HG03520 (cell line): ENCODE measurements at regions not wholly inside any gene's neighbourhood (a gene's known extent, or its start where the extent isn't known, plus 50 kb on each side); places are given as distances from the start of the nearest gene placed in this dataset.
"Not testable (repeated sequence)": the region's sequence is repeated elsewhere in the genome, so short reads cannot be mapped to it uniquely, and the experiment has no call there.

ENCODE experiments used
- ATAC-seq: cut with Tn5 transposase; IDR thresholded peaks from one replicate; pipeline ENCODE4 v1.9.1; 2021; ENCODE audit warnings: mild to moderate bottlenecking, moderate library complexity; ENCODE audit not compliant: unreplicated experiment

- no peak for ATAC-seq
Observed at GRCh38 chr6:93183531-93183972, 235.8 kb downstream of the EPHA7 start.

DNA sequence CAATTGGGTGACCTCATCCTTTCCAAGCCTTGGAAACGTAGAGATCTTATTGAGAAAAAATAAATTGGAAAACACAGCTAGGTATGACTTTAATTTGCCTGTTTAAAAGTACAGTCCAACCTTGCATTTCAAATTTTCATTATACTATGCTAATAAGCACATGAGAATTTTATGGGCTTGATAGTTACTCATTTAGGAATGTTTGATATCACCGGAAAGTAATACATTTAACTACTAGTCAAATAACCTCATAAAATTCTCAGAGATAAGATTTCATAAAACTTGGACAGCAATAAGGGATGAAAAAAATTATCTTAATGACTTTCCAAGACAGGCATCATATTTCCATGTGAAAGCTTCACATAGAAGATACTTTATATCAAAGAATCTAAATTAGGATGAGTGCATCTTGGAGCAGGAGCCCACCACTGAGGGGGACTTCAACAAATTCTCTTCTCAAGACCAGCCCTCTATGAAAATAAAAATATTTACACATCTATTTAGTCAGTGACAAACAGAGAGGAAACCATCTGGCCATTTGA, 236.3 kb downstream of the EPHA7 start:
- ATAC-seq, result no peak

DNA sequence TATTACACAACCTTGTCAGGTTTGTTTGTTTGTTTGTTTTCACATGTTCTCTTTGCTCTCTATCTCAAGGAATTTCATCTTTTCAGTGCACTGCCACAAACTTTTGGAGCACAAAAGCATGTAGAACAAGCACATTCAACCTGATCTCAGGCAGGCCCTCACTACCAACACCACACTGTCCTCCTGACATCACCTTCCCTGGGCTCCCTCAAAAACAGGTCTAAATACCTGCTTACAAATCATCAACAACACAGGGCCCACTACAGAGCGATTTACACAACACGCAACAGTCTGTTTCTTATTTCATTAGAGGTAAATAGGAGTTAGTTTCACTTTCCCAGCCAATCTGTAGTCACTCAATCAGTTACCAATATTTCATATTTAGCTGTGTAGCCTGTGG, 241.4 kb downstream of the EPHA7 start:
- ATAC-seq, result no peak

DNA sequence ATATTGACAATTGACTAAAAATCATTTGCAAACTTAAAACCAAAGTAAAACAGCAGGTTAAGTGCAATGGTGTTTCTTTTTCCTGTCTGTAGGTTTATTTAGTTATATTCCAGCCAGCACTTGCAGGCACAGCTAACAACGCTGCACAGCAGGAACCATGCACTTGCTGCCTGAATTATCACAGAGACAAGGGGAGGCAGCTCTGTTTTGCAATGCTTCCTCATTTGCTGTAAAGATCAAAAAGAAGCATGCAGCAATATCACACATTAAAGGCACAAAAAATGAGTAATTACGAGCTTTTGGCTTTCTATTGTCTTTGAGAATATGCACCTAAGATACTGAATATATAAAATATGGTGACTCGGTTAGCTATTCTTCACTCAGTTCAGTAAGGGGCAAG, 241.9 kb downstream of the EPHA7 start:
- ATAC-seq, result no peak

- peak; percentile 87 for ATAC-seq
Observed at GRCh38 chr6:93176070-93176469, 243.3 kb downstream of the EPHA7 start.

DNA sequence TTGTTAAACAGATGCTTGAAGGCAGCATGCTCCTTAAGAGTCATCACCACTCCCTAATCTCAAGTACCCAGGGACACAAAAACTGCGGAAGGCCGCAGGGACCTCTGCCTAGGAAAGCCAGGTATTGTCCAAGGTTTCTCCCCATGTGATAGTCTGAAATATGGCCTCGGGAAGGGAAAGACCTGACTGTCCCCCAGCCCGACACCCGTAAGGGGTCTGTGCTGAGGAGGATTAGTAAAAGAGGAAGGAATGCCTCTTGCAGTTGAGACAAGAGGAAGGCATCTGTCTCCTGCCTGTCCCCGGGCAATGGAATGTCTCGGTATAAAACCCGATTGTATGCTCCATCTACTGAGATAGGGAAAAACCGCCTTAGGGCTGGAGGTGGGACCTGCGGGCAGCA, 245.8 kb downstream of the EPHA7 start:
- not testable (repeated sequence) for ATAC-seq

GRCh38 chr6:93165850-93166430, 253.4 kb downstream of the EPHA7 start:
- no peak for ATAC-seq

- no peak for ATAC-seq
Observed at GRCh38 chr6:93164781-93165180, 254.6 kb downstream of the EPHA7 start.

GRCh38 chr6:93163146-93163545, 256.2 kb downstream of the EPHA7 start:
- ATAC-seq, result no peak

GRCh38 chr6:93139408-93140081, 279.8 kb downstream of the EPHA7 start:
- no peak for ATAC-seq

GRCh38 chr6:93136111-93136510, 283.2 kb downstream of the EPHA7 start:
- ATAC-seq, result no peak

DNA sequence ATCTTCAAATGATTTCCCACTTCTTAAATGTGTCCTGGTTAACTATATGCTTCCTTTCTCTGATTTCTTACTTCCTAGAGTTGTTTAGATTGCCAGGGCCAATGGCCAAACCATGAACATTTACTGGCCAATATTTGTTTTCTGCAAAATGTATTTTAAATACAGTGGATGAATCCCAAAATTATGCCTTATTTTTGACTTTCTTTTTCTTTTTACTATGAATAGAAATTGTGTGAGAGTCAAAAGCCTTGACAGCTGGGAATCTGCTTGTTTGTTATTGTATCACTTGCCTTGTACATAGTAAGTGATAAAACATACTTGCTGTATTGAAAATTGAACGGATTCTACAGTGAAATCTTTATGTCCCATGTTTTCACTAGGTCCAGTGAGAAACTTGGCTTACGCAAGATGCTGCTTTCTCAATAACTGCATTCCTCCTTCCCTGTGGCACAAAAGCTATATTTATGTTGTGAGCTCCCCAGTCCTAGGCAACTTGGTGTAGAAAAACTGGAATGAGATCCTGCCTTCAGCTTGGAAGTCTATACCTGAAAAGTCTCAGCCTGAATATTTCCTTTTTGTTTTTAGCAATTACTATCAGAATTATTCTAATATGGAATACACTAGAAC, 295.2 kb downstream of the EPHA7 start:
- ATAC-seq, result no peak

- ATAC-seq, result no peak
Observed at GRCh38 chr6:93123585-93123984, 295.8 kb downstream of the EPHA7 start.

DNA sequence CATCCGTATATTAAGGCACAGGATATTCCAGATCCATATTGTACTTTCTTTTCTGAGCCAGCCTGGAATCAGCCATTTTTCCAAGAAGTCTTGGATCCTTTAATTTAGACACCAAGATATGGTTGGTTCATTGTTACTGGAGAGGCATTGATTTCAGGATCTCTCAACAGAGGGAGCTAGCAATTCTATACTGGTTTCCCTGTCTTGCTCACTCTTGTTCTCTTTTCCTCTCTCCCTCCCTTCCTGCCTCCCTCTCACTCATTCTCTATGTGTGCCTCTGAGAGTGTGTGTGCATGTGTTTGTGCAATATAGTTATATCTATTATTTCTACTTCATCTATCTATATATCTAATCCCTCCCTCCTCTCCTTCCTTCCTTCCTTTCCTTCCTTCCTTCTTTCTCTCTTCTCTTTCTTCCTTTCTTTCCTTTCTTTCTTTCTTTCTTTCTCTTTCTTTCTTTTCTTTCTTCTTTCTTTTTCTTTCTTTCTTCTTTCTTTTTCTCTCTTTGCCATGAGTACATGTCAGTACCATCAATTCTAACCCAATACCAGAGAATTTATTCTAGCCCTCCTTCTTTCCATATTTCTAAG, 299.1 kb downstream of the EPHA7 start:
- ATAC-seq, result no peak

DNA sequence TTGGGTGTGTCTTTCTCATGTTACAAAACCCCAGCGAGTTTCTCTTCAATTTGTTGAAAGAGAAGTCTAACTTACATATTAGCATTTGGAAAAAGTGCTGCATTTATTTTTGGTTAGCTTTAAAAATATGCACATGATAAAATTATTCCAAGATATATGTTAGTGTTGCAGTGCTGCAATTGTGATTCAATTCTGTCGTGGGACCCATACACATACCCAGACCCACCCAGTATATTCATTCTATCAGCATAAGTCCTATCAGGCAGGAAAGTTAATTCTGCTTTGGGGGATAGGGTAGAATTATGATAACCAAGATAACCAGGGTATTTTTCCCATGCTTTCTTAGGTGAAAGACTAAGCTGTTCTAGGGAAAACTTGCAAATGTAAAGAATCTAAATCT, 313.5 kb downstream of the EPHA7 start:
- no peak for ATAC-seq

DNA sequence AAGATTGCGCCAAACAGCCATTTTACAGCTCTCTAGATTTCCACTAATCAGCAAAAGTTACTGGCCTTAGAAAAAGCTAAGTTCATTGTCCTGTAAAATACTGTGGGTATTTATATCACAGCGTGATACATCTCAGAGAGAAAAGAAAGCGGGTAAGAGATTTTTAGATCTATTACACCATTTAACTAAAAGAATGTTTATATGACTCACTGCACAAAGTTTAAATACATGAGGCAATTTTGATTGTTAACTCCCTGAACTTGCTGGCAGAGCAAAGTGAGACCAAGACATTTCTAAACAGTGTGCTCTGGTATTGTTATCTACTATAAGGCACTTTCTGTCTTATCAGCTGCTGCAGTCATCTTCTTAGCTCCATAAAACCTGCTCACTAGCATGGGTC, 314.3 kb downstream of the EPHA7 start:
- no peak for ATAC-seq

DNA sequence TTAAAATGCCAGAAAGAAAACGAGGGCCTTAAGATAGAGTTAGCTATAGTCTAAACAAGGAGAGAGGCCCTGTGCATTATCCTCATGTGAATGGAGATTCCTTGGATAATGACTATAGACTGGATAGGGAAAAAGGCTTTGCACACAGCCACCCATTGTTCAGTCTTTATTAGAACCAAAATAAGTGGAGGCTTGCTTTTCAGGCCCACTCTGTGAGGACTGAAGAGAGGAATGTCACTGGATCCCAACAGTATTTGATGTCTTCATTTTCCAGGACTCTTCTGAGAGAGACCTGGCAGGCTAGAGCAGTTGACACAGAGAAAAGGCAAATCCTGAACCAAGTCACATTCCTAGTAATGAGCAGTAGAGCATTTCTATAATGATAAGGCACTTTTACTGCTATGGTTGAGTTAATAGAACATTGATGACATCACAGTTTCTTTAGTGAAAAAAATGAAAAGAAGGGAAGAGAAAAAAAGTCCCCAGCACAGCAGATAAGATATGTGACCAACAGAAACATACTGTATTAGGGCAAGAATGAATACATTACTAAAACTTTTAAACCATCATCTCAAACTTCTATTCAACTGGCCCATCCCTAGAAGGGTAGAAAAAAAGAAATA, 315.1 kb downstream of the EPHA7 start:
- ATAC-seq, result no peak

- ATAC-seq, result no peak
Observed at GRCh38 chr6:93088621-93089501, 330.5 kb downstream of the EPHA7 start.

- ATAC-seq, result no peak
Observed at GRCh38 chr6:93087606-93088005, 331.8 kb downstream of the EPHA7 start.

- ATAC-seq, result no peak
Observed at GRCh38 chr6:93086351-93086750, 333.0 kb downstream of the EPHA7 start.
